ENCODE measurements at regions not wholly inside any gene's neighbourhood (a gene's known extent, or its start where the extent isn't known, plus 50 kb on each side); places are given as distances from the start of the nearest gene placed in this dataset.
"Not testable (repeated sequence)": the region's sequence is repeated elsewhere in the genome, so short reads cannot be mapped to it uniquely, and the experiment has no call there.

GRCh38 chr7:51613911-51614357 is 297.3 kb upstream of the COBL start:
- DNase-seq (ENCODE audit: low read depth), result no peak

DNA sequence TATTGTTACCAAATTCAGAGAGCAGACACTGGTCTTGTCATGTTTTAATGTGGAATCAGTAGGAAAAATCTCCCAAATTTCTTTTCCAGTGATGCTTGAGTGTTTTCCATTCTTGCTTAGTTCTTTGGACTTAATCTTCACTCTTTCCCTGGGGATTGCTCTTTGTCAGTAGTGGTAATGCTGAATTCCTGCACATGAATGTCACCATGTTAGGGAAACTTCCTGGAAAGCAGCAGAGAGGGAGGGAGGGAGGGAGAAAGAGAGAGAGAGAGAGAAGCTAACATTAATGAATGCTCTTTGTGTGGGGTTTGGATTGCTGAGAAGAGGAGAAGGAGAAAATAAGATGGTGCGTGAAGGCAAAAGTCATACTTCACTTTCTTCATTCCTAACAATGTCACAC is 295.3 kb upstream of the COBL start:
- no peak for DNase-seq (ENCODE audit: low read depth)

DNA sequence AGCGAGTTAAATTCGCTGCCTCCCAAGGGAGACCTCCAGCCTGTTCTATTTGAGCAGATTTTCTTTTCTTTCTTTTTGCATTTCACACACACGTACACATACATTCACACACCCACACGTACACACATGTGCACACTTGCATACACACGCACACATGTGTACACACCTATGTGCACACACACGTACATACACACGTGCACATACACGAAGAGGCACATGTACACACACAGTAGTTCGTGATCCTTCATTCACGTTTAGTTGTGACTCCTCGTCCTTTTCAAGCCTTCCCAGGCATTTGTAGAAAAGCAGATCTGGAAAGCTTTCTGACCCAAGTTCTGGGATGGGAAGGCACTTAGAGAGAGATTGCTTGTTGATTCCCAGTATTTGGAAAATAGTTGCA is 290.8 kb upstream of the COBL start:
- no peak for DNase-seq (ENCODE audit: low read depth)

- no peak for DNase-seq (ENCODE audit: low read depth)
Observed at GRCh38 chr7:51606601-51607154, 290.1 kb upstream of the COBL start.

DNA sequence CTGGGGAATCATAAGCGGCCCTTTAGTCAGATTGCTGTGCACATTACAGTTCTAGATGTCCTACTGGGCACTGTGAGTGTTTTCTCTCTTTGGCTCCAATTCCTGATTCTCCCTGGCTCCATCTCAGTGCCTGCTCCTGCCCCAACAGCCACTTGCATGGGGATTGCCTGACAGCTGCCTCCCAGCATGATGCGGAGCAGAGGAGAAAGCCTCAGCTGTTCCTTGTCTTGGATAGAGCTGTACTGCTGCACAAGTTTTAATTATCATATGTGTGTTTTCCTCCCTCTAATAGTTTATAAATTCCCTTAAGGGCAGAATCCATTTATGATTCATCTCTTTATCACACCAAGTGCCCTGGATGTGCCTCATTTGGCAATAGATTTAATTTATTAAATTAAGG is 285.8 kb upstream of the COBL start:
- no peak for DNase-seq (ENCODE audit: low read depth)

DNA sequence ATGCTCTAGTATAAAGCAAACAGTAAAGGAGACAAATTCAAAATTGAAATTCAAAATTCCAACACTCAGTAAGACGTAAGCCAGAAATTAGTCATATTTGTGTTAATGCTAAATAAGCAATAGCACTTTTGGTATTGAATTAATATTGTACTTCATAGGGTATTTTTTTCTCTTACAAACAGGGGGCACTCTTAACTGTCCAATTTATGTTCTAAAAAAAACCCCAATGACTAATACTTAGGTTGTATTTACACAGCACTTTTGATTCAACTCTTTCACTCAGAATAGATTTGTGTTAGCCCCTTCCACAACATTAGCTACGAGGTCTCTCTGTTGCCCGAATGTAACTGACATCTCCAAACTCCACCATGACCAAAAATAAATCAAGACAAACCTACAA is 284.9 kb upstream of the COBL start:
- no peak for DNase-seq (ENCODE audit: low read depth)

DNA sequence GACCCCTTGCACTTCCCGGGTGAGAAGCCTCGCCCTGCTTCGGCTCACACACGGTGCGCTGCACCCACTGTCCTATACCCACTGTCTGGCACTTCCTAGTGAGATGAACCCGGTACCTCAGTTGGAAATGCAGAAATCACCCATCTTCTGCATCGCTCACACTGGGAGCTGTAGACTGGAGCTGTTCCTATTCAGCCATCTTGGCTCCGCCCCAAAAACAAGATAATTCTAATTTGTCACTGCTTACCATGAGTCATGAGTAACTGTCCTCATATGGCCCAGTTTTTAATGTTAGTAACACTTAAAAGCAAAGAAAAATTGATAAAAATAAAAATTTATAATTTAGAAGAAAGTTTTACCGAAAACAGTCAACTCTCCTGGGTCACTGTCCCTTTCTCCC is 283.3 kb upstream of the COBL start:
- DNase-seq (ENCODE audit: low read depth), result not testable (repeated sequence)

DNA sequence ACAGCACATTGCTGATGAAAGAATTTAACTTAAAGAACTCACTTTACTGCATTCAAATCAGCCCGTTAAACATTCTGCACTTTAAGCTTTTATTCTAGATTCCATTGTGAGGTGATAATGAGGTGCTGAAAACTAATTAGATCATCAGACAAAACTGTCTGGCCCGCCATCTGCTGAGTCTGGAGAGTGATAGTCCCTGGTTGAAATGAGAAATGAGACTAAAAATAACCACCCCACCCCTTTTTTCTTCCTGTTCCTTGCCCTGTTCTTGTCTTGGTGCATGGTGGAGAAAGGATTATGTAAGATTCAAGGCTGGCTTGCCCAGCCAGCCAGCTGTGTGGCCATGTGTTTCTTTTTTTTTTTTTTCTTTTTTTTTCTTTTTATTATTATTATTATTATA is 277.0 kb upstream of the COBL start:
- DNase-seq (ENCODE audit: low read depth), result no peak

DNA sequence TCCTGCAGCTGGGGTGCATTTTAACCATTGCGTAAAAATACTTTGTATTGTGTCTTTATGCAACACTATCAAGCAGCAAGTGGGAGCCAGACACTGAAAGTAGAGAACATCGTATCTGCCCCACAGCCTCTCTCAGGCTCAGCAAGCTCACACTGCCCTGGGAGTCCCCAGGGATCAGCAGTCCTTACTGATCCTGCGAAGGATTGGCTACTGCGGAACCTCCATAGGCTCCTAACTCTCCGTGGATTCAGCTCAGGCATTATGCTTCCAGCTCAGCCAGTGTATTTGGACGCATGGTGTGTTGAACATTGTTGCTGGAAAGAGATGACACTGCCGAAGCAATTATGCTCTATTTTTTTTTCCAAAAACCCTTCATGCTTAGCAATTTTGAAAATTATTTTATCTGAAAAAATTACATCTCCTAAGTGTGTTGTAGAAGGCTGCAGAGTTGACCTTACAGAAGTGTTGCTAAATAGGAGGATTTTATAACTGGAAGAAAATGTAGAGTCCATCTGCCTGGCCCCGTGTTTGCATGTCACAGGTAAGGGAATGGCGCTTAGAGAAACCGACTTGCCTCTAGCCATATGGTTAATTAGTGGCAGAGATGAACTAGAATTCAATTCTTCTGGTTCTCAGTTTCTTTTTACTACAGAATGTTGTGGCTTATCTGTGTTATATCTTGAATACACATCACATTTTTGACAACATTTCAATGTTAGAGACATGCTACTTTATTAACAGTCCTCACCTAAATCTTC is 276.4 kb upstream of the COBL start:
- no peak for DNase-seq (ENCODE audit: low read depth)

DNA sequence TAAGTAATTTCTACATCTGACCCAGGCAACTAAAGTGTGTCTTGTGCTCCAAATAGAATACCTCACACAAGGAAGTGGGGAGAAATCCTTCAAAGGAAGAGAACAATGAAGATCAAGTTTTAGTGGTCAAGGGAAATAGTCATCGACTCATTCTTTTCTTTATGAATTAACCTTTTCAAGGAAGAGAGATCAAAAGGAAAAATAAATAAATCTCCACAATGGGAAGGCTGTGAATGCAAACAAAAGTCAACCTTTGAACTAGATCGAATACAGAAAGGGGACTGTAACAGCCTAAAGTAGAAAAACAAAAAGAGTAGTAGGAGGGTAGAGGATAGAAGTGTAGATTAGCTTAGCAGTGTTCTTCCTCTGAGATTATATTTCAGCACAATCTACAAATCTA is 274.6 kb upstream of the COBL start:
- DNase-seq (ENCODE audit: low read depth), result no peak

DNA sequence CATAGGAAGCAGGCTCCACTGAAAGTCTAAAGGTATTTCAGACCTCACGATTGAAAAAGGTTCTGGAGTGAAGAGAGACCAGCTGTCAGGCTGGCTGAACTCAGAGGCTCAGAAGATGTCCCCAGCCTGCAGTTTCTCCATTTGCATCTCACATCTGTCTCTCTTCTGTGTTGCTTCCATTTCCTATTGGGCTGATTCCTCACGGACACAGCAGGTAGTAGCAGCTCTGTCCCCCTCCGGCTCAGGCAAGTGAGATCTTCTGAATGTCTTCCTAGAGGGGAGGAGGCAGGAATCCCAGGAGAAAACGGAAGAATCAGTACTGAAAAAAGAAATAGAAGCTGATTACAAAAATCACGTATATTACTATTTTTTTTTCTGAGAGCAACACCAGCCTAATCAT is 274.1 kb upstream of the COBL start:
- no peak for DNase-seq (ENCODE audit: low read depth)

GRCh38 chr7:51589111-51589510 is 272.5 kb upstream of the COBL start:
- no peak for DNase-seq (ENCODE audit: low read depth)

- no peak for DNase-seq (ENCODE audit: low read depth)
Observed at GRCh38 chr7:51587604-51588003, 271.0 kb upstream of the COBL start.

GRCh38 chr7:51577390-51577789 is 260.8 kb upstream of the COBL start:
- no peak for DNase-seq (ENCODE audit: low read depth)

DNA sequence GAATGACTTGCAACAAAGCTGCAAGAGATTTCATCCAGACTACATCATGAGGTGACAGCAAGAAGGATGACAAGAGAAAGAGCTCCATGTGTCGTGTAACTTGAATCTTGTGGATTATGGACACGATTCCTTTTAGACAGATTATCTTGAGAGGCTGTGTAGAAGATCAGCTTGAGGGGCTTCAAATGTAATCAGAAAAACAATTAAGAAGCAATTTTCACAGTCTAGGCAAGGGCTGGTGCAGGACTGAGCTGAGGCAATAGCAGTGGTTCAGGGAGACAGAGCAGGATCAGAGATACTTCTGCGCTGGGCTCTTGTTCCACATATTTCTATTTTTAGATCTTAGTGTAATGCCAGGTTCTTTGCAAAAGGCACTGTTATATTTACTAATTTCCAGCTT is 253.0 kb upstream of the COBL start:
- no peak for DNase-seq (ENCODE audit: low read depth)

DNA sequence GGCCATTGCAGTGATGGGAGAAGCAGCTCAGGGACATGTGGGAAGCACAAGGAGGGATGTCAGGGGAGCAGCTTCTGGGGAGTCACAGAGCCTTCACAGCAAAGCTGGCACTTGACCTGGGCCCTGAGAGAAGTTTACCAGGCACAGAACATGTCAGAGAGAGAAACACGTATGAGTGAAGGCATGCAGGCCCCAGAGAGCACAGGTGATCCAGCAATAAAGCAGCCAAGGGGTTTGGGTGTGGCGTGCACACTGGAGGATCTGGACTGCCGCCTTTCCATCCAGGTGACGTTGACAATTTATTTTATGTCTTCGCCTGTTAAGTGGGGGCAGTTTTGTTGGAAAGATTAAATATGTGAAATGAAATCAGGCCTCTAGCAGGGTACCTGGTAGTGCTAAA is 252.6 kb upstream of the COBL start:
- no peak for DNase-seq (ENCODE audit: low read depth)

- DNase-seq (ENCODE audit: low read depth), result no peak
Observed at GRCh38 chr7:51551070-51551469, 234.5 kb upstream of the COBL start.

- no peak for DNase-seq (ENCODE audit: low read depth)
Observed at GRCh38 chr7:51545131-51545530, 228.5 kb upstream of the COBL start.

GRCh38 chr7:51543801-51544553 is 227.4 kb upstream of the COBL start:
- DNase-seq (ENCODE audit: low read depth), result no peak

GRCh38 chr7:51540906-51541305 is 224.3 kb upstream of the COBL start:
- not testable (repeated sequence) for DNase-seq (ENCODE audit: low read depth)

- DNase-seq (ENCODE audit: low read depth), result no peak
Observed at GRCh38 chr7:51539840-51540239, 223.2 kb upstream of the COBL start.

DNA sequence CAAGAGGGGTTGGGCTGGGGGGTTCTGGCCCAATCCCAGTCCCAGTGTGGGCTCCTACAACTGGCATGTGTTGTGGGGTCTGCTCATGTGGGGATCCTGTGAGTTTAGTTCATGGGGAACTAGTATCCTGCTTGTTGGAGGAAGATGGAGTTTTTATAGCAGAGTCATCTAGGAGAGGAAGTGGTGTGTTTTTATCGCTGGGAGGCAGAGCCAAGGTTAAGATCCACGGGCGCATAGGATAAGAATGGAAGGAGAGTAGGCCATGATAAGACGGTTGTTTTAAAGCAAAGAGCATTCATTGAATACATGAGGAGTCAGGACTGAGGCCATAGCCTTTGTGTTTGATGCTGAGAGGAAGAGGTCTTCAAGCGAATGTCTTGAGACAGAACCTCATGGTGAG is 211.6 kb upstream of the COBL start:
- no peak for DNase-seq (ENCODE audit: low read depth)

DNA sequence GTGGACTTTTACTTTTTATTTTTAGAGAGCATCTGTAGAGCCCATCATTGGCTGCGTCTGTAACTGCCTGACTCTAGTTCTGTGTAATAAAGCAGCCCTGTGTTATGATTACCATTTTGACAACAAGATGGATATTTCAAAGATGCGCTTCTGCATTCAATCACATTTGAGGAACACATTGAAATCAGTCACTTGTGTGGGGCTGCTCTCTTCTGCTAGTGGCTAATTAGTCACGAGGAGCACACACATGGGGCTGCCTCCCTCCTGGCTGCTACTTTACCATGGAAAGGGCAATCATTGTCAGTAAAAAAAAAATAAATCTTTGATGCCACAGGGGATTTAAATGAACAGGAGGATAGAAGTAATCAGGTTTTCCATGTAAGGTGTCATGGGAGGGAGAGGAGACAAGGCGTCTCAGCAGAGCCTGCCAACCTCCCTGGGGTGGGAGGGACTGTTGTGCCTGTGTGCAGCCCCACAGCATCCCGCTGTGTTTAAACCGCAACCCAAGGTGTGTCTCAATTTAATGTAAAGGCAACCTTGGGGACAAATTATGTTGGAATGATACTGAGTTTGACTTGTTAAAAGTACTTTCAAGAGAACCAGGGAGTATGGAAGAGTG is 205.2 kb upstream of the COBL start:
- no peak for DNase-seq (ENCODE audit: low read depth)

All from activated T-cell treated with anti-CD3 and anti-CD28 coated beads for 1 hour (primary cell).